Left renal pelvis (tissue), 4 donors: ENCODE measurements at regions not wholly inside any gene's neighbourhood (a gene's known extent, or its start where the extent isn't known, plus 50 kb on each side); places are given as distances from the start of the nearest gene placed in this dataset.

ENCODE experiments used
- DNase-seq, 4 donors: peaks; one replicate each; pipeline ENCODE4 v3.0.0-alpha.2; 2013; ENCODE audit warnings: low read depth in 4 of 4, low spot score in 3 of 4

DNA sequence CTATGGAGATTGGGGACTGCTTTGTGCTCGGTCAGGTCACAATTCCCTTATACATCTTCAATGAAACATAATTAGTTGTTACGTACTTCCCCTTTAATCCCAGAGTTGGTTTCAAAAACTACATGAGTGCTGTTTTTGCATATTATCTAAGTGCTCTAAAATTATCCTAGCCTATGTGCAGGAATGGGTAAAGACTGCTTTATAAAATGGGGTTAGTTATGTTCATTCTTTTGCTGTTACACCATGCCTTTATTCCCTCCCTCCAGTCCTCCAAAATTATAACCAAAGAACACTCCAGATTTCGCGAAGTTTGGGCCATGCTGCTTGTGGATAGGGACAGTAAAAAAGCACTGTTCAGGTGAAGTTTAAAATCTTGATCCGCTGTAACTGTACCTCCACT is 173.9 kb upstream of the SNX7 start:
- no peak for DNase-seq

DNA sequence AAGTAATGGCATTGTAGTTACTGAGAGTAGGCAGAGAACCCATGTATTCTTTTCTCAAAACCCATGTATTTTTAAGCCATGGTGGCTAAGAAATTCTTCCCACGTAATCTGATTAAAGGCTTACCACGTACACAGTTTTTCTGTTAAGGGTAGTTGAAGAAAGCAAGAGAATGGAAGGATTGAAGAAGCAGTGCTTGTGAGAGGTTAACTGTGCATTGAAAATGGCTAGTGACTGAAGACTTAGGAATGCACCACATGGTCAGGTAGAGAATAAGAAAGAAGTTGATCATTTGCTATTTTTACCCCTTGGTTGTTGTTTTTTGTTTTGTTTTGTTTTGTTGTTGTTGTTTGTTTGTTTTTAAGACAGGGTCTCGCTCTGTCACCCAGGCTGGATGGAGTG is 178.9 kb upstream of the SNX7 start:
- no peak for DNase-seq

DNA sequence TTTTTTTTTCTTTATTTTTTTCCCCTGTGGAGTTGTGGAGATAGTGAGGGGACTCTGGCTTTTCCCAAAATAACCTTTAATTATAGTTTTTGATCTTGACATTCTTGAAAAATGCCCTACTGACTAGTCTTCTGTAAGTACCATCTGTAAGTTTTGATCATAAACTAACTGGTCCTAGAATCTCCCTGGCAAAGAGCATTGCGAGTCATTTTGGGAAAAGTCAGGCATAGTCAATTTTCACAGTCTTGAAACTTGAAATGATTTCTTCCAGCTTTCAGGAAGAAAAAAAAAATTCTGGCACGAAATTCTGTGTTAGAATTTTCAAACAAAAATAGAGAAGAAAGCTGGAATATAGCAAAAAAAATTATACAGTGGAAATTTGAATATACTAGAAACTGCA is 181.2 kb upstream of the SNX7 start:
- no peak for DNase-seq

DNA sequence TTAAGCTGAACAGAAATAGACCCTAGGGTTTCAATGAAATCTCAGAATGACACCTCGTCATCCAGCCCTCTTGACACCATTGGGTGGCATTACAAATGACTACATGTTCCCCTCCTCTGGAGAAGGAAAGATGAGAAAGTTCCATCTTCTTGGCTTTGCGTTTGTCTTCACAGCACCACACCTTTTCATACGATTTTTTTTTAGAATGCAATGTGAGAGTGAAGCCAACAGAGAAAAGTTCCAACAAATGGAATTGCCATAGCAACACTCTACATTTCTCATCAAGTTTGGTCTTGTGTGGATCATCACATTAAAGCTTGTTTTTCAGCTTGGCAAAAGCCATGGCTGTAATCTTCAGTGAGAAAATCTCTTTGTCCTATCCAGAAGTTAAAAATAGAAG is 183.4 kb upstream of the SNX7 start:
- DNase-seq: no peak

DNA sequence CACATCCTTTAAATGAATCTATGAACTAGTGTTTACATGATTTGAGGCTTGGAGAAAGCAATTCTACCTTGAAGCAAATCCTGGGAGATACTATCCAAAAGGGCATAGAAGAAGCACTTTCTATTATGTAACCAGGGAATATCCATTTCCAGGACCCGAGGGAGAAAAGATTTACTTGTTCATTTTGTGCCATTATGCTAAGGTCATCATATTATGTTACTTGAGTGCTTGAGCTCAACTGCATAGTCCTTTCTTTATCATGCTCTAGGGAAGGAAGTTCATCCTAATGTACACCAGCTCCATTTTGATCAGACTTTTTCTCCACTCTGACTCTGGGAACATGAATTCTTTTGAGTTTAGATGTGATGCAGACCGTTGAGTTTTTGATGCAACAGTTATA is 188.6 kb upstream of the SNX7 start:
- DNase-seq: no peak

DNA sequence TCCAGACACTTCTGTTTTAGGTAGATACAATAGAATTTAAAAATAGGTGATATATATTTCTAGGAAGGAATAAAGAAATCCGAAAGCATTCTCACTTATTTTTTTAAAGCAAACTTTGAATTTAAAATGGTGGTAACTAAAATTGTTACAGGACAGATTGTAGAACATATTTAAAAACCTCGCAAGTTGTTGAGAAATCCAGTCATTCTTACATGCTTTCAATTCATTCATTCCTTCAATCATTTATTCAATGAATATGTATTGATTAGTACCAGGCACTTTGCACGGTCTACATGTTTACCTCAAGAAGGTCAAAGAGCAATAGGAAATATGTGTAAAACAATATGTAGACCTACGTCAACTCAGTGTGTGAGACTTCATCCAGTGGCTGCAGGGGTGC is 189.9 kb upstream of the SNX7 start:
- DNase-seq: no peak

DNA sequence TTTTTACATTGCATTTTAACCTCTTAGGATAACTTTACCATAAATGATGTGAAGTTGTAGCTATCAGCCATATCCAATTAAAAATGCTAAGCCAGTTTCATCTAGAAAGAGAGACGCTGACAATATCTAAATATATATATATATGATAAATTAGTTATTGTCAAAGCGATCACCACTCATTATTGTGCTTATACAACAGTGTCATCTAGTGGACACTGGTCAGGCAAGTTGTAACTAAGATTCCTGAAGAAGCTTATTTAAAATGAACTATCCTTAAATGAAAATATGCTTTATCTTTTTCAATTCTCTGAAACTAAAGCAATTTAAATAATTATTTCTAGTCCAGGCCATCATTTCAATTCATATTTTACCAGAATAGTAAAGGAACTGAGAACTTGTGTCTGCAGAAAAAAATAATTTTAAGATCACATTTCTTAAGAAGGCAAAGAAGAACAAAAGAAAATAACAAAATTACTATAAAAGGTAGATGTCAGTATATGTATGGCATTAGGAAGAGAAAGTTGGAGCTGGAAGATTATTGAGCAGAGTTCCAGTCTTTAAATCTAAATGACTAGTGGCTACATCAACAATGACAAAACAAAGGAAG is 193.3 kb upstream of the SNX7 start:
- DNase-seq: peak in 3 of 4 donors; percentile 2 to 10 (median 6)

DNA sequence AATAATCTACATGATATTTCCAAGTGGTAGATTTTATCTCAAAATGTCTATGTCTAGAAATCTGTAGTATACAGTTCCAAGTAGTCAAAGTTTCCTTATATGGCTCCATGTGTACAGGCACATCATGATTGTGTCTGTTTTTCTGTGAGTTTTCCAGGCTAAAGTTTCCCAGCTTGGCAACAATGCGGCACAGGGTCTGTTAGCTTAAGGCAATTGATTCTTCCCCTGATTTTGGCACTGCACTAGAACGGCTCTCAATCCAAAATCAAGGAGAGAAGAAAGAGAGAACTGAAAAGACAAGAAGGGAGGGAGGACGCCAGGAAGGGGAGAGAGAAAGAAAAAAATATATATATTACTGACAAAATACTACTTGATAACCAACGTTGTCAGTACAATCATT is 193.9 kb upstream of the SNX7 start:
- DNase-seq: no peak

DNA sequence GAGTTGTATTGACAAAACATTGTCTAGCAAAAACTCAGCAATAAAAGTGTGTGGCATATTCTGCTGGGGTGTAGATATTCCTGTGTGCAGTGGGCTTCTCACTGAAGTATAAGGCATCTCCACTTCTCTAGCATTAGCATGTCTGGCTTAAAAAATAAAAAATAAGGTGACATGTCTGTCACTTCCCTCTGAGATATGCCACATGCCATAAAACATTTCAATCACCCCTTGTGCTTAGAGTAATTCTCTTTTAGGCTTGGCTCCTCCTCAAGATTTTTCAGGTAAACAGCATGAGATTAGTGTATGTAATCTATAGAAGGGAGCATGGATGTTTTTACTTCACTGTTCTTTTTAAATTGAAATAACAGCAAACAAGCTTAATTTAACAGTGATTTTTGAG is 194.4 kb upstream of the SNX7 start:
- DNase-seq: no peak

DNA sequence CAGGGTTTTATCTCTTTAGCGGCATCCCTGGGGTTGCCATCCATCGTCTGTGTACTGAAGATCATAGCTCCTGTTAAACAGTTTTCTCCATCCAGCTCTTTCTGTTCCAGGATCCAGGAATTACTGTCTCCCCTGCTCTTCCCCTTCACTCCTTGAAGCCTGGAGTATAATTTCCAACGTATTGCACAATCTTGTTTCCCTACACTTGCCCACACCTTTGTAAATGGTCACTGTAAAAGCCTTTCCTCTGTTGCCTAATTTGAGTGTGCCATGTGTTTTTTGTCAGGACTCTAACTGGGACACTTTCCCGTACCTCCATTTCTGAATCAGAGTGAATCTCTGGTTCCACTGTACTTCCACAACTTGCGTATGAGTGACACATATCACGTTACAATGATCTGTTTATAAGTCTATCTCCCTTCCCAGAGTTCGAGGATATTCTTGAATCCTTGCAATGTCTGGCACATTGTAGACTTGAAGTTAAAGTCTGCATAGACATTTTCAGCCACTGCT is 199.6 kb upstream of the SNX7 start:
- DNase-seq: no peak

DNA sequence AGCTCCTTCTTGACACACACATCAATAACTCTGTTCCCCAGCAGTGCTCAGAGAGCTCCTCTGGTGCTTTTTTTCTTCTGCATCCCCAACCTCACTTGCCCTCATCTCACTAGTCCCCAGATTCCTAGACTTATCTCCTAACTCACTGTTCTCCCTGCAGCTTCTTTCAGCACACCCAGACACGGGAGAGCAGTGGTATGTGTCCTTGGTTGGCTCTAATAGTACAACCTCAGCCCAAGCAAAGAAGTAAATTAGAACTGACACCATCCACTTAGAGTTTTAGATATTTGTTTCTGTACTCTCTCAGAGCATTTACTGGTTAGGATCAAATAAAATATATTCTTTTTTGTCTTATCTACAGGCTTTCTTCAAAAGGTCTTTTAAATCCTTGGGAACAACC is 201.4 kb upstream of the SNX7 start:
- DNase-seq: no peak

DNA sequence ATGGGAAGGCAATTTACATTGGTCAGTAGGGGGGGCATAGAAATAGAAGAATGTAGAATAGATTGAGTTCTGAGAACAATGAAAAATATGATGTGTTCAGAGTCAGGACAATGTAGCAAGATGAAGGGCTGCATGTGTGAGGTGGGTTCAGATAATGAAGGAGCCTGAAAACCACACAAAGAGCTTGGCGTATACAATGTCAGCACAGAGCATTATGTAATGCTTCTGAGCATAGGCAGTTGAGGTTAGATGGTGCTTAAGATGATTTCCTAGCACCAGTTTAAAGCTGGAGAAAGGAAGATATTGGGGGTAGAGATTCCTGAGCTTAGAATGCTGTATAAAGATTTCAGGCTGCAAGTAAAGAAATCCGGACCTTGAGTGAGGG is 202.0 kb upstream of the SNX7 start:
- DNase-seq: no peak

DNA sequence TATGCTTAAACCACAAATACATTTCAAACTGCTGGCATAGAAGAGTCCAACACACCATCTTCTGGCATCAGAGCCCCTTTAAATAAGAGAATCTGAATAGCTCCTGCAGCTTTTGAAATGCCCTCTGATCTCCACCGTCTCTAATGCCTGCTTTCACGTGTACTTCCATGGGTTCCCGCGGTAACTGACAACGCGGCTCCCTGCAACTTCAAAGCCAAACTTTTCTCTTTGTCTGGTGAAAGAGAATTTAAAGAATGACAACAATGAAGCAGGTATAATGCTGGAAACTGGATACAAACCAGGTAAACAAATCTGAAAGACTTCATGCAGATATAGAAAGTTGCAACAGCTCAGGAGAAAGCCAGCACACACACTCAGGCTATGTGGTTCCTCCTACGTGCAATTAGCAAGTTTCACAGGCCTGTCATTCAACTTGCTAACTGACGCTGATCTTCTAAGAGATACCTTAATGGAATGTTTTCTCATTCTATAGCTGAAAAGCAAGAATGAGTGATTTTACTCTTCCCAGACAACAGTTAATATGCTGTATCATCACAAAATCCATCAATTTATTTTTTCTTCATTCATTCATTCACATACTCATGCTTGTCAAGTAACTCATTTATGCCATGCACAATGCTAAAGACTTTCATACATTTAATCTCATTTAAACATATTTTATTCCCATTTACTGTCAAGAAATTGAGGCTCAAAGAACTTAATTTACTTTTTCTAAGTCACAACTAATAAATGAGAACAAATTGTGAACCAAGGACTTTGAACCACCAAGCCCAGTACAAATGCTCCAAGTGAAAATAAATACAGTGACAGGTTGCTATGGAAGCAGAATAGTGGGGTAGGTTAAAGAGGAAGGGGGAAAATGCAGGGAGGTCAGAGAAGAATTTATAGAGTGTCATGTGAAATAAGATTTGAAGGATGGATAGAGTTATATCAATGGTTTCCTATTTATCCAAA is 202.7 kb upstream of the SNX7 start:
- DNase-seq: no peak

DNA sequence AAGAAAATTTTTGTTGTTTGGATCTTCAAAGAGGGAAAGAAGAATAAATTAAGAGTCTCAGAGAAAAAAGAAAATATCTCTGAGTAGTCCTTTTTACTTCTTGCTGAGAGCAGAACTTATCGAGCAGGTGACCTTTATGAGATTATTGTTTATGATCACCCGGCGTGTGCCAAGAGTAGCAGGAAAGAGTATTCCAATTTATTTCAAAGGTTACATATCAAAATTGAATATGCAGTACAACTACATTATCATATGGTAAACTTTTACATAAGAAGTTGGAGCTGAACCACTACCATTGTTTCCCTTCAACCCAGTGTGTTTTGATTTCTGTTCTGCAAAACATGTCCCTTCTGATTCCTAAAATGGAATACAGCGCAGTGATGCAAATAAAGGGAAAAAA is 204.3 kb upstream of the SNX7 start:
- DNase-seq: no peak

DNA sequence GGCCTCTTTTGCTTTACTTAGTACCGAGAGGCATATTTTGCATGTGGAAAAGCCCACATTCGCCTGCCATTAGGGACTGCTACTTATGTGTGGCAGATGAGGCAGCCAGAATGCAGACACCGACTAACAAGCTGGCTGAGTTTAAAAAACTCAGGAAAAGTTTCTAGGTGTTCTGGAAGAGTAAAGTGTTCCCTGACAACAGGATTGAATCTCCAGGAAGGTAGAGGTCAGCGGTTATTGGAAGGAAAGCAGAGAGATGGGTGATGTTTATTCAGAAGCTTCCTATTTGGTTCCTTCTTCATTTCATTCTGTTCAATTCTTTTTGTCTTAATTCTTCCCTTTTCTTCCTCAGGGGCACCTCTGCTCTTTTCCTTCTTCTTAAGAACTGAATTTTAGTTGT is 206.9 kb upstream of the SNX7 start:
- no peak for DNase-seq

DNA sequence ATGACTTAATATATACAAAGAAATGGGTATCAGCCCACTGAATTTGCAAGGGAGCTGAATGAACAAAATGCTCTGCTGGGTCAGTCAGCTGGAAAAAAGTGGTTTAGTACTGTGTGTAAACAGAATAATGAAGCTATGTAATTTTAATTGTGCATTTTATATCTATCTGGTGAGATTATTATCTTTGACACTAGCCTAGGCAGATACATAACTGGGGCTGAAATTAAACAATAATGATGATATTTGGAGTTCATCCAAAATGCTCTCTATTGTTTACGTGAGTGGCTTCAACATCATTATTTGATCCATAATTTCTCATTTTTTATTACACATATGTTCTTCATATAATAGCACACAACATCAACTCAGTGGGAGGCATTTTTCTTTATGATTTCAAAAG is 208.5 kb upstream of the SNX7 start:
- DNase-seq: no peak

DNA sequence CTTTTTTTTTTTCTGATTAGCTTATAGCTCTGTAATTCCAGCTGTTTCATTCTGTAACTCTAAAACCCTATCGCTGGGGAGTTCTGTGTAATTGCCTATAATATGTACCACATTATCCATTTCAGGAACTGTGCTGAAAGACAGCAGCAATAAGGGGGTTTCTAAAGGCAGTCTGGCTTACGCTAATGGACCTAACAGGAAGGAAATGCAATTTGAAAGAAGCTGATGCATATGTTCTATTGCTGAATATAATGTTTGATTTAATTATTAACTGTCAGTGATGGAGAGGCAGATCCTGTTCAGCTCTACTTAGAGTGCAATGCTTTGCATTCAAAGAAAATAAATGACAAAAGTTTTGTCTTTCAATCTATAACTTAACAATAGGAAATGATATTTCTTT is 209.4 kb upstream of the SNX7 start:
- no peak for DNase-seq

DNA sequence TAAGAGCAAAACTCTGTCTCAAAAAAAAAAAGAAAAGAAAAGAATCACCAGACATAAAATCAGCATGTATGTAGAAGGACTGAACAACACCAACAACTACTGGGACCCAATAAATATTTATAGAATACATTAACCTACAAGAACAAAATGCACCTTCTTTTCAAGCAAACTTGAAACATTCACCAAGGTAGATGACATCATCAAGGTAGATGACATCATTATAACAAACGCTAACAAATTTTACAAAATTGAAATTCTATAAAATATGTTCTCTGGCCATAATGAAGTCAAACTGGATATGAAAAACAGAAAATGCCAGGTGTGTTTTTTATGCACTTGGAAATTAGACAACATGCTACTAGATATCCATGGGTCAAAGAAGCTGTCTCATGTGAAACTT is 220.2 kb upstream of the SNX7 start:
- no peak for DNase-seq

DNA sequence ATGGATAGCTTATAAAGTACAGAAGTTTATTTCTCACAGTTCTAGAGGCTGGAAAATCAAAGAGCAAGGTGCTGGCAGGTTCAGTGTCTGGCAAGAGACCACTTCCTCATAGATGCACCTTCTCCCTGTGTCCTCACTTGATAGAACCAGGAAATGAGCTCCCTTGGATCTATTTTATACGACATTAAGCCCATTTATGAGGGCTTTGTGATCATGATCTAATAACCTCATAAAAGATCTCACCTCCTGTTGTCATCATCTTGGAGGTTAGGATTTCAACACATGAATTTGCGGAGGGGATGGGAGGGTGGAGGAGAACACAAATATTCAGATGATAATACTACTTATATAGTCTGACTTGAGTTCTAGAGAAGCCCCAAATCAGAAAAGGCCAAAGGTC is 222.1 kb upstream of the SNX7 start:
- DNase-seq: no peak

DNA sequence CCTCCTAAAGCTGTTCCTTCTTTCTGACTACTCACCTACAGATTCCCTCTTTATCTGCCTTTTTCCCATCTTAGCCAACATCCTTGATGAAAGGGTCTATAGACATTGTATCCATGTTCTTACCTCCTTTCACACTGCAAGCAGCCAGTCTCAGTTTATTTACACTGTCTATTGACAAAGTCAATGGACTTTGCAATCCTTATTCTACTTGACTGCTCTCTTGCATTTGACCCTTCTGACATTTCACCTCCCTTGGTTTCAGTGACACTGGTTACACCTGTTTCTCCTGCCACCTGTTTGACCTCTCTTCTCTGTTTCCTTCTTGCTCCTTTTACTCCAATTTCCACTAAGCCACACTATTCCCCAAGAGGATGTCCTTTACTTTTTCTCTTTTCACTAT is 224.0 kb upstream of the SNX7 start:
- DNase-seq: no peak

DNA sequence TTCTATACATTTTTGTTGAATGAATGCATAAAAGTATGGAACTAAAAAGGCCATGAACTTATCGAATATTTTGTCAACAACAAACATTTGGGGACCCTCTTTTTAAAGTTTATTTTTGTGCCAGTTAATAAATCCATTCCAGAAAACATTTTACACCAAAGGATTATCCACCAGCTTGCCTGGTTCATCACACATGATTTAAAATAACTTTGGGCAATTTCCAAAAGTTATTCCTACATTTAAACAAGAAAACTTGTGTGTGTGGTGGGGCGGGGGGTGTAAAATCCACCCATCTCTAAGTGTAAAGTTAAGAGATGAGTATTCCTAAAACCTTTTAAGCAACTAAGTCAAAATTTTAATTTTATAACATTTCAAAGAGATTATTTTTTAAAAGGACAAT is 224.5 kb upstream of the SNX7 start:
- no peak for DNase-seq

DNA sequence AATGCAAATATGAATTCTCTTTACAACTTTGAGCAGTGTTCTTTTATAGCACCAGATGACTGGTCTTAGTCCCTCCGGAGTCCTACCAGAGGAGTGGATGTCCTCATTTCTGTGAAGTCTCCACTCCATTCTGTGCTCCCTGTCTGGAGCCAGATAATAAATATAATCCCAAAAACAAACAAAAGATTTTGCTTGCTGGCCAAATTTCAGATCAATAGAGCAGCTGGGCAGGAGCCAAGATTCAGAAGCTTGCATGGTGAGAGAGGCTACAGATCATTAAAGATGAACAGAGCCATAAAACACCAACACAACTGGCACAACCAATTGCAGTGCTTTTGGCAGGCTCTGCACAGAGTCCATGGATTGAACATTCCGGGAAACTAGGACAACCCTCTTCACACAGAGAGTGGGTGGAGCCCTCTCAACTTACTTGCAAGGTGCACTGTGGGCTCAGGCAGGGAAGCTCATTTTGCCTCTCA is 231.5 kb upstream of the SNX7 start:
- DNase-seq: no peak
